Esophagus squamous epithelium (tissue), 5 donors: ENCODE measurements at regions not wholly inside any gene's neighbourhood (a gene's known extent, or its start where the extent isn't known, plus 50 kb on each side); places are given as distances from the start of the nearest gene placed in this dataset.
"Not testable (repeated sequence)": the region's sequence is repeated elsewhere in the genome, so short reads cannot be mapped to it uniquely, and the experiment has no call there.

Experiments used
- DNase-seq: peaks from one replicate; lab custom pipeline; 2025; lab: John Stamatoyannopoulos, UW
- H3K27ac ChIP-seq, 4 donors: fragments of 200-600 bp; sonication (generic); one replicate each; pipeline ENCODE4 v1.5.1; 2016 to 2019; ENCODE audit warnings: mild to moderate bottlenecking in 1 of 4
- H3K27me3 ChIP-seq, 4 donors: fragments of 200-600 bp; sonication (generic); 1 replicate in 3 of 4; 2 replicates in 1 of 4; pipeline versions ENCODE4 v1.5.1 to v1.6.0; 2017 to 2021; ENCODE audit warnings: antibody characterized with exemption in 1 of 4
- H3K36me3 ChIP-seq, 3 donors: fragments of 200-600 bp; sonication (generic); one replicate each; pipeline ENCODE4 v1.5.1; 2016 to 2019
- H3K4me1 ChIP-seq, 3 donors: fragments of 200-600 bp; sonication (generic); one replicate each; pipeline ENCODE4 v1.5.1; 2017 to 2019
- H3K4me3 ChIP-seq, 4 donors: fragments of 200-600 bp; sonication (generic); 1 replicate in 3 of 4; 2 replicates in 1 of 4; pipeline ENCODE4 v1.5.1; 2016 to 2019; ENCODE audit warnings: mild to moderate bottlenecking in 2 of 4, moderate library complexity in 1 of 4
- H3K9me3 ChIP-seq, 3 donors: fragments of 200-600 bp; sonication (generic); one replicate each; pipeline ENCODE4 v1.5.1; 2016 to 2019
- CTCF ChIP-seq, 6 experiments: fragments of 450-650 bp in 4 of 6; fragments of 200-600 bp in 2 of 6; sonication (generic) in 2 of 6; IDR thresholded peaks; one replicate each; pipeline ENCODE4 v1.5.1; 2016 to 2019; ENCODE audit warnings: antibody characterized with exemption in 6 of 6, mild to moderate bottlenecking in 4 of 6, moderate library complexity in 4 of 6
- POLR2A ChIP-seq, 4 donors: fragments of 450-650 bp; IDR thresholded peaks; one replicate each; pipeline ENCODE4 v1.6.1; 2017; ENCODE audit warnings: antibody characterized with exemption in 4 of 4, mild to moderate bottlenecking in 4 of 4, moderate library complexity in 3 of 4
- WGBS, 2 donors: methylation state at CpG; one replicate each; pipeline ENCODE4 v1.1.5; 2018; 5-methylcytosine and 5-hydroxymethylcytosine counted together
- intact Hi-C: fragments of 100-400 bp; cut with DNase I; formaldehyde crosslinking; loops from one replicate; pipeline ENCODE4 v1.15.0; 2022
- donor health status: DM: yes; HTN: yes; CAD: no.

GRCh38 chr5:126027652-126028051 is 395.6 kb upstream of the GRAMD2B start:
- Histone ChIP-seq H3K27ac (no peak overlapping the region), H3K4me3 (no peak overlapping the region), H3K4me1 (peaks cover 0 to 5% (median 0%) of the 10 kb centered on the region in 3 donors), H3K27me3 (no peaks in the 10 kb centered on the region), H3K36me3 (no peaks in the 10 kb centered on the region), H3K9me3 (peaks cover 0 to 14% (median 6%) of the 10 kb centered on the region in 3 donors)
- 100% methylated on average over 2 of the region's 2 CpGs for WGBS, 2 donors
- TF ChIP-seq CTCF (IDR thresholded peaks at IDR 0.05) (no peak), POLR2A (IDR thresholded peaks at IDR 0.05) (no peak)
- intact Hi-C loops: no loop called here
- no peak for DNase-seq

- intact Hi-C loops: no loop called here
- H3K4me1 ChIP-seq: peaks cover 0 to 5% (median 0%) of the 10 kb centered on the region in 3 donors
- no peak for DNase-seq
- no peak for TF ChIP-seq POLR2A (IDR thresholded peaks at IDR 0.05)
- TF ChIP-seq CTCF (IDR thresholded peaks at IDR 0.05): no peak
- no peak overlapping the region for H3K4me3 ChIP-seq
- H3K9me3 ChIP-seq: peaks cover 0 to 14% (median 6%) of the 10 kb centered on the region in 3 donors
- no peaks in the 10 kb centered on the region for H3K27me3 ChIP-seq
- 91 to 92% methylated on average over 2 of the region's 2 CpGs for WGBS, 2 donors
- H3K27ac ChIP-seq: no peak overlapping the region
- H3K36me3 ChIP-seq: no peaks in the 10 kb centered on the region
These were observed 394.9 kb upstream of the GRAMD2B start for GRCh38 chr5:126028336-126028735.

- H3K4me1 ChIP-seq, H3K36me3 ChIP-seq, DNase-seq, H3K27ac ChIP-seq, H3K4me3 ChIP-seq, intact Hi-C loops, H3K27me3 ChIP-seq: not testable (repeated sequence)
- H3K9me3 ChIP-seq: peaks cover 0 to 14% (median 6%) of the 10 kb centered on the region in 3 donors
- 63 to 73% methylated on average over 1 of the region's 1 CpG for WGBS, 2 donors
These were observed 393.9 kb upstream of the GRAMD2B start for GRCh38 chr5:126029282-126029681.

GRCh38 chr5:126030698-126031097 is 392.5 kb upstream of the GRAMD2B start:
- no peak overlapping the region for H3K4me3 ChIP-seq
- 63 to 72% methylated on average over 3 of the region's 3 CpGs for WGBS, 2 donors
- no peaks in the 10 kb centered on the region for H3K27me3 ChIP-seq
- no peak overlapping the region for H3K27ac ChIP-seq
- H3K9me3 ChIP-seq: peaks cover 0 to 14% (median 6%) of the 10 kb centered on the region in 3 donors
- peaks cover 0 to 5% (median 0%) of the 10 kb centered on the region in 3 donors for H3K4me1 ChIP-seq
- no peak for DNase-seq
- intact Hi-C loops: no loop called here
- no peaks in the 10 kb centered on the region for H3K36me3 ChIP-seq
- TF ChIP-seq CTCF (IDR thresholded peaks at IDR 0.05) (no peak), POLR2A (IDR thresholded peaks at IDR 0.05) (no peak)

- Histone ChIP-seq H3K36me3 (no peaks in the 10 kb centered on the region), H3K27me3 (no peaks in the 10 kb centered on the region), H3K9me3 (peaks cover 0 to 14% (median 6%) of the 10 kb centered on the region in 3 donors), H3K4me3 (no peak overlapping the region), H3K4me1 (peaks cover 0 to 5% (median 0%) of the 10 kb centered on the region in 3 donors), H3K27ac (no peak overlapping the region)
- TF ChIP-seq POLR2A (IDR thresholded peaks at IDR 0.05): no peak
- no peak for TF ChIP-seq CTCF (IDR thresholded peaks at IDR 0.05)
- intact Hi-C loops: no loop called here
- DNase-seq: no peak
- 42 to 44% methylated on average over 7 of the region's 7 CpGs for WGBS, 2 donors
These were observed 391.1 kb upstream of the GRAMD2B start for GRCh38 chr5:126031989-126032716.
